IMR-90 (cell line): ENCODE measurements at regions not wholly inside any gene's neighbourhood (a gene's known extent, or its start where the extent isn't known, plus 50 kb on each side); places are given as distances from the start of the nearest gene placed in this dataset.

ENCODE experiments used
- ATAC-seq: fragments of 200-7000 bp; cut with Tn5 transposase; 2 replicates; pipeline ENCODE4 v1.9.1; 2020; ENCODE audit warnings: low read depth, mild to moderate bottlenecking, moderate library complexity
- BruUV-seq: library from RNA; stranded (reverse); fragments of 400-500 nt; replicated peaks from 2 replicates; lab custom pipeline; 2021; lab: Mats Ljungman, UMichigan
- CTCF ChIA-PET: fragments of 300-600 bp; formaldehyde crosslinking; extraction: SDS; loops from one replicate; lab custom pipeline; 2021; ENCODE audit warnings: antibody characterized with exemption; lab: Yijun Ruan, JAX
- POLR2A ChIA-PET: fragments of 300-600 bp; sonication (Branson Sonifier 250); formaldehyde crosslinking; loops from one replicate; lab custom pipeline; 2022; ENCODE audit warnings: antibody characterized with exemption; ENCODE audit not compliant: unreplicated experiment; lab: Charles Lee
- DNase-seq: peaks from one replicate; pipeline ENCODE4 v3.0.0; 2013
- H2AFZ ChIP-seq: replicated peaks from 2 replicates; pipeline ENCODE3; 2013; ENCODE audit warnings: low read length, mild to moderate bottlenecking; ENCODE audit not compliant: poor library complexity
- H2AK5ac ChIP-seq: 2 replicates; pipeline ENCODE4 v1.6.1; 2013; ENCODE audit warnings: low read depth, low read length, inconsistent platforms
- H2AK9ac ChIP-seq: replicated peaks from 2 replicates; pipeline ENCODE3; 2013; ENCODE audit warnings: mild to moderate bottlenecking, low read depth, low read length, moderate library complexity; ENCODE audit not compliant: poor library complexity
- H2BK120ac ChIP-seq: 2 replicates; pipeline ENCODE4 v1.6.1; 2013; ENCODE audit warnings: low read depth, low read length, inconsistent platforms
- H2BK15ac ChIP-seq: 3 replicates; pipeline ENCODE4 v1.6.1; 2013; ENCODE audit warnings: low read depth, low read length, inconsistent platforms
- H2BK20ac ChIP-seq: 2 replicates; pipeline ENCODE4 v1.6.1; 2013; ENCODE audit warnings: low read depth, mild to moderate bottlenecking, inconsistent platforms, low read length, moderate library complexity
- H2BK5ac ChIP-seq: 2 replicates; pipeline ENCODE4 v1.6.1; 2013; ENCODE audit warnings: mild to moderate bottlenecking, low read depth, low read length, inconsistent platforms; ENCODE audit not compliant: poor library complexity, severe bottlenecking
- H3K14ac ChIP-seq: replicated peaks from 2 replicates; pipeline ENCODE4 v1.6.1; 2013; ENCODE audit warnings: low read depth, low read length, inconsistent platforms
- H3K18ac ChIP-seq: 2 replicates; pipeline ENCODE4 v1.6.1; 2013; ENCODE audit warnings: low read depth, low read length, control low read depth
- H3K23ac ChIP-seq: 2 replicates; pipeline ENCODE4 v1.6.1; 2013; ENCODE audit warnings: low read depth, low read length, inconsistent platforms
- H3K27ac ChIP-seq: 2 replicates; pipeline ENCODE4 v1.5.1; 2013; ENCODE audit warnings: mild to moderate bottlenecking, control low read depth, low read length; ENCODE audit not compliant: insufficient read depth
- H3K27me3 ChIP-seq: 2 replicates; pipeline ENCODE4 v1.6.1; 2013; ENCODE audit warnings: low read length; ENCODE audit not compliant: control insufficient read depth, insufficient read depth
- H3K36me3 ChIP-seq: 2 replicates; pipeline ENCODE4 v1.6.1; 2013; ENCODE audit warnings: low read length, mixed read lengths; ENCODE audit not compliant: control insufficient read depth, insufficient read depth
- H3K4ac ChIP-seq: 2 replicates; pipeline ENCODE4 v1.6.1; 2013; ENCODE audit warnings: low read depth, low read length, inconsistent platforms
- H3K4me1 ChIP-seq: 2 replicates; pipeline ENCODE4 v1.6.1; 2013; ENCODE audit warnings: low read length, mixed read lengths; ENCODE audit not compliant: control insufficient read depth, insufficient read depth
- H3K4me2 ChIP-seq: 2 replicates; pipeline ENCODE4 v1.6.1; 2013; ENCODE audit warnings: low read depth, mild to moderate bottlenecking, control low read depth, low read length, moderate library complexity
- H3K4me3 ChIP-seq: 2 replicates; pipeline ENCODE4 v1.5.1; 2013; ENCODE audit warnings: low read depth, mild to moderate bottlenecking, control low read depth, low read length, moderate library complexity; ENCODE audit not compliant: insufficient read depth
- H3K56ac ChIP-seq: 2 replicates; pipeline ENCODE4 v1.6.1; 2013; ENCODE audit warnings: low read length, inconsistent platforms; ENCODE audit not compliant: insufficient read depth; ENCODE audit errors: extremely low read depth
- H3K79me1 ChIP-seq, 2 experiments: 2 replicates each; pipeline ENCODE4 v1.6.1; 2013; ENCODE audit warnings: low read length in 2 of 2, inconsistent platforms in 1 of 2, low read depth in 1 of 2
- H3K9ac ChIP-seq: 2 replicates; pipeline ENCODE4 v1.6.1; 2013; ENCODE audit warnings: low read depth, low read length, control low read depth
- H3K9me1 ChIP-seq: 2 replicates; pipeline ENCODE4 v1.6.1; 2013; ENCODE audit warnings: low read length, inconsistent platforms; ENCODE audit not compliant: insufficient read depth
- H3K9me3 ChIP-seq: 2 replicates; pipeline ENCODE4 v1.6.1; 2013; ENCODE audit warnings: low read length; ENCODE audit not compliant: control insufficient read depth, insufficient read depth
- H4K20me1 ChIP-seq: 2 replicates; pipeline ENCODE4 v1.6.1; 2013; ENCODE audit warnings: low read length, inconsistent platforms; ENCODE audit not compliant: insufficient read depth
- H4K5ac ChIP-seq: 2 replicates; pipeline ENCODE4 v1.6.1; 2013; ENCODE audit warnings: mild to moderate bottlenecking, low read depth, low read length, control low read depth
- H4K8ac ChIP-seq, 2 experiments: 2 replicates each; pipeline ENCODE4 v1.6.1; 2013; ENCODE audit warnings: low read depth in 2 of 2, low read length in 2 of 2, control low read depth in 1 of 2, inconsistent platforms in 1 of 2
- H4K91ac ChIP-seq: 2 replicates; pipeline ENCODE4 v1.6.1; 2013; ENCODE audit warnings: low read depth, low read length, inconsistent platforms; ENCODE audit not compliant: insufficient read depth
- BHLHE40 ChIP-seq: fragments of 150-350 bp; IDR thresholded peaks from 2 replicates; pipeline ENCODE4 v1.6.1; 2016; ENCODE audit warnings: mild to moderate bottlenecking, low read depth, low read length
- CEBPB ChIP-seq: IDR thresholded peaks from 2 replicates; pipeline ENCODE4 v1.6.1; 2012; ENCODE audit warnings: low read depth, low read length, improper control_type of control experiment
- CHD1 ChIP-seq: IDR thresholded peaks from 2 replicates; pipeline ENCODE4 v1.6.1; 2012; ENCODE audit warnings: low read depth, low read length, improper control_type of control experiment
- FOS ChIP-seq: fragments of 150-350 bp; IDR thresholded peaks from 2 replicates; pipeline ENCODE4 v1.6.1; 2016; ENCODE audit warnings: low read depth, low read length
- MAFK ChIP-seq: IDR thresholded peaks from 2 replicates; pipeline ENCODE4 v1.6.1; 2012; ENCODE audit warnings: low read depth, low read length, improper control_type of control experiment
- MAZ ChIP-seq: IDR thresholded peaks from 2 replicates; pipeline ENCODE4 v1.6.1; 2012; ENCODE audit warnings: low read depth, mild to moderate bottlenecking, low read length, improper control_type of control experiment, moderate library complexity, borderline replicate concordance
- MXI1 ChIP-seq: IDR thresholded peaks from 2 replicates; pipeline ENCODE4 v1.6.1; 2012; ENCODE audit warnings: low read depth, mild to moderate bottlenecking, low read length, moderate library complexity, borderline replicate concordance
- NFE2L2 ChIP-seq: fragments of 150-350 bp; IDR thresholded peaks from 2 replicates; pipeline ENCODE4 v1.6.1; 2016; ENCODE audit warnings: low read depth, mild to moderate bottlenecking, low read length
- POLR2A ChIP-seq: IDR thresholded peaks from 2 replicates; pipeline ENCODE4 v1.6.1; 2012; ENCODE audit warnings: mild to moderate bottlenecking, low read depth, low read length
- RAD21 ChIP-seq: IDR thresholded peaks from 2 replicates; pipeline ENCODE4 v1.6.1; 2012; ENCODE audit warnings: low read length, improper control_type of control experiment
- RCOR1 ChIP-seq: IDR thresholded peaks from 2 replicates; pipeline ENCODE4 v1.6.1; 2012; ENCODE audit warnings: mild to moderate bottlenecking, low read length, improper control_type of control experiment; ENCODE audit not compliant: insufficient replicate concordance
- RFX5 ChIP-seq: IDR thresholded peaks from 2 replicates; pipeline ENCODE4 v1.8.0; 2012; ENCODE audit warnings: low read depth, mild to moderate bottlenecking, low read length, moderate library complexity
- SMC3 ChIP-seq: fragments of 150-350 bp; IDR thresholded peaks from 2 replicates; pipeline ENCODE4 v1.6.1; 2016; ENCODE audit warnings: low read depth, mild to moderate bottlenecking, antibody characterized with exemption, low read length, moderate library complexity
- WGBS, 2 experiments: methylation state at CpG; one replicate each; pipeline versions ENCODE4 v1.1.5 to v1.1.7; 2013; ENCODE audit warnings: missing lambda C conversion rate in 2 of 2; ENCODE audit not compliant: insufficient read length in 1 of 2; ENCODE audit errors: extremely low coverage in 2 of 2; 5-methylcytosine and 5-hydroxymethylcytosine counted together
- dilution Hi-C: fragments of 300-500 bp; cut with HindIII; formaldehyde crosslinking; loops from one replicate; pipeline ENCODE4 v1.14.3; 2018; ENCODE audit warnings: low sequenced_read_pairs; ENCODE audit not compliant: unreplicated experiment
- in situ Hi-C: fragments of 300-500 bp; cut with MboI; formaldehyde crosslinking; loops from 3 replicates; pipeline ENCODE4 v1.14.3; 2019; ENCODE audit warnings: low sequenced_read_pairs, inconsistent platforms, mixed read lengths
- intact Hi-C: fragments of 100-400 bp; cut with micrococcal nuclease; formaldehyde crosslinking; loops from 2 replicates; pipeline ENCODE4 v1.10.0; 2022
- TF ChIP-seq, protein P1 (sequence below): fragments of 150-350 bp; IDR thresholded peaks from 2 replicates; pipeline ENCODE4 v1.6.1; 2016; ENCODE audit warnings: low read depth, mild to moderate bottlenecking, low read length, moderate library complexity, borderline replicate concordance
- TF ChIP-seq, protein P2 (sequence below): fragments of 150-350 bp; IDR thresholded peaks from 2 replicates; pipeline ENCODE4 v1.6.1; 2017; ENCODE audit warnings: mild to moderate bottlenecking, antibody characterized with exemption, low read length, low read depth
- TF ChIP-seq, protein P3 (sequence below): conservative IDR thresholded peaks from 2 replicates; pipeline ENCODE4 v1.5.1; 2012; ENCODE audit warnings: mild to moderate bottlenecking, low read depth, low read length, improper control_type of control experiment

DNA sequence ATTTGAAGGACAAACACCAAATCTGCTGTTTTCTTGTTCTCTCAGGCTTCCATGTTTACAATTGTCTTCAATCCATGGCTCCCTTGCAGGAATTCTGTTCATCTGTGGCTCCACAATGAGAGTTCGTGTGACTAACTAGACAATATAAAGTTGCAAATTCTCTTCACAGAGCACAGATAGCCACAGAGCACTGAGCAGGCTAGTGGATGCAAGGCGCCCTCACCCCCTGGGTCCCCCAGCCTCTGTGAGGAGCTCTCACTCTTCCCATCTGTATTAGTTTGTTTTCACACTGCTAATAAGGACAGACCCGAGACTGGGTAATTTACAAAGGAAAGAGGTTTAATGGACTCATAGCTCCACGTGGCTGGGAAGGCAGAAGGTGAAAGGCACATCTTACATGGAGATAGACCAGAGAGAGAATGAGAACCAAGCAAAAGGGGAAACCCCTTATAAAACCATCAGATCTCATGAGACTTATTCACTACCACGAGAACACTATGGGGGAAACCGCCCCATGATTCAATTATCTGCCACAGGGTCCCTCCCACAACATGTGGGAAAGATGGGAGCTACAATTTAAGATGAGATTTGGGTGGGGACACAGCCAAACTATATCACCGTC, 82.5 kb upstream of the STX18 start:
- H3K18ac ChIP-seq = no peak overlapping the region
- no peaks in the 10 kb centered on the region for H3K36me3 ChIP-seq
- H2AK5ac ChIP-seq = no peak overlapping the region
- no peak overlapping the region for H3K4me3 ChIP-seq
- no peak overlapping the region for H2AK9ac ChIP-seq
- peaks cover 1% of the 10 kb centered on the region; the same call in 1 of the 2 replicates for H3K4me1 ChIP-seq
- ATAC-seq = no peak
- no peak for DNase-seq
- H3K27ac ChIP-seq = no peak overlapping the region
- no peak overlapping the region for H2BK120ac ChIP-seq
- H3K56ac ChIP-seq = no peak overlapping the region
- H4K91ac ChIP-seq = no peak overlapping the region
- no TSS peak for BruUV-seq
- no peaks in the 10 kb centered on the region for H4K20me1 ChIP-seq
- no peak overlapping the region for H2AFZ ChIP-seq
- no peaks in the 10 kb centered on the region for H3K79me1 ChIP-seq
- no CpG with 5 or more reads among the region's 7 CpGs for WGBS, 2 experiments
- no peaks in the 10 kb centered on the region for H3K9me3 ChIP-seq
- ChIA-PET POLR2A (no interaction called here), CTCF (no interaction called here)
- H2BK20ac ChIP-seq = no peak overlapping the region
- H4K5ac ChIP-seq = no peak overlapping the region
- in situ Hi-C loops (no loop called here), dilution Hi-C loops (no loop called here), intact Hi-C loops (no loop called here)
- H3K9me1 ChIP-seq = peaks cover 10% of the 10 kb centered on the region
- no peak overlapping the region for H4K8ac ChIP-seq
- no peak overlapping the region for H3K4ac ChIP-seq
- H3K14ac ChIP-seq = no peak overlapping the region
- no peak overlapping the region for H2BK5ac ChIP-seq
- no peak overlapping the region for H2BK15ac ChIP-seq
- no peak overlapping the region for H3K9ac ChIP-seq
- H3K23ac ChIP-seq = no peak overlapping the region
- H3K27me3 ChIP-seq = no peaks in the 10 kb centered on the region
- TF ChIP-seq MAZ (no peak), RCOR1 (no peak), CEBPB (no peak), FOS (no peak), POLR2A (no peak), RAD21 (no peak), RFX5 (no peak), BHLHE40 (no peak), SMC3 (no peak), NFE2L2 (no peak), CHD1 (no peak), MXI1 (no peak), MAFK (no peak)
- TF ChIP-seq, protein P1, sequence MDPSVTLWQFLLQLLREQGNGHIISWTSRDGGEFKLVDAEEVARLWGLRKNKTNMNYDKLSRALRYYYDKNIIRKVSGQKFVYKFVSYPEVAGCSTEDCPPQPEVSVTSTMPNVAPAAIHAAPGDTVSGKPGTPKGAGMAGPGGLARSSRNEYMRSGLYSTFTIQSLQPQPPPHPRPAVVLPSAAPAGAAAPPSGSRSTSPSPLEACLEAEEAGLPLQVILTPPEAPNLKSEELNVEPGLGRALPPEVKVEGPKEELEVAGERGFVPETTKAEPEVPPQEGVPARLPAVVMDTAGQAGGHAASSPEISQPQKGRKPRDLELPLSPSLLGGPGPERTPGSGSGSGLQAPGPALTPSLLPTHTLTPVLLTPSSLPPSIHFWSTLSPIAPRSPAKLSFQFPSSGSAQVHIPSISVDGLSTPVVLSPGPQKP = no peak
- TF ChIP-seq, protein P2, sequence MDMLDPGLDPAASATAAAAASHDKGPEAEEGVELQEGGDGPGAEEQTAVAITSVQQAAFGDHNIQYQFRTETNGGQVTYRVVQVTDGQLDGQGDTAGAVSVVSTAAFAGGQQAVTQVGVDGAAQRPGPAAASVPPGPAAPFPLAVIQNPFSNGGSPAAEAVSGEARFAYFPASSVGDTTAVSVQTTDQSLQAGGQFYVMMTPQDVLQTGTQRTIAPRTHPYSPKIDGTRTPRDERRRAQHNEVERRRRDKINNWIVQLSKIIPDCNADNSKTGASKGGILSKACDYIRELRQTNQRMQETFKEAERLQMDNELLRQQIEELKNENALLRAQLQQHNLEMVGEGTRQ = no peak
- TF ChIP-seq, protein P3, sequence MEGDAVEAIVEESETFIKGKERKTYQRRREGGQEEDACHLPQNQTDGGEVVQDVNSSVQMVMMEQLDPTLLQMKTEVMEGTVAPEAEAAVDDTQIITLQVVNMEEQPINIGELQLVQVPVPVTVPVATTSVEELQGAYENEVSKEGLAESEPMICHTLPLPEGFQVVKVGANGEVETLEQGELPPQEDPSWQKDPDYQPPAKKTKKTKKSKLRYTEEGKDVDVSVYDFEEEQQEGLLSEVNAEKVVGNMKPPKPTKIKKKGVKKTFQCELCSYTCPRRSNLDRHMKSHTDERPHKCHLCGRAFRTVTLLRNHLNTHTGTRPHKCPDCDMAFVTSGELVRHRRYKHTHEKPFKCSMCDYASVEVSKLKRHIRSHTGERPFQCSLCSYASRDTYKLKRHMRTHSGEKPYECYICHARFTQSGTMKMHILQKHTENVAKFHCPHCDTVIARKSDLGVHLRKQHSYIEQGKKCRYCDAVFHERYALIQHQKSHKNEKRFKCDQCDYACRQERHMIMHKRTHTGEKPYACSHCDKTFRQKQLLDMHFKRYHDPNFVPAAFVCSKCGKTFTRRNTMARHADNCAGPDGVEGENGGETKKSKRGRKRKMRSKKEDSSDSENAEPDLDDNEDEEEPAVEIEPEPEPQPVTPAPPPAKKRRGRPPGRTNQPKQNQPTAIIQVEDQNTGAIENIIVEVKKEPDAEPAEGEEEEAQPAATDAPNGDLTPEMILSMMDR = no peak
- H3K4me2 ChIP-seq = no peak overlapping the region
